ENCODE measurements at regions not wholly inside any gene's neighbourhood (a gene's known extent, or its start where the extent isn't known, plus 50 kb on each side); places are given as distances from the start of the nearest gene placed in this dataset.

GRCh38 chr2:81266106-81266505 lies 961.6 kb upstream of the LRRTM1 start:
- peak; percentile 64 for TF ChIP-seq CTCF (IDR thresholded peaks at IDR 0.05; ENCODE audit: poor library complexity, severe bottlenecking)
- no peak for DNase-seq (ENCODE audit: low spot score)

DNA sequence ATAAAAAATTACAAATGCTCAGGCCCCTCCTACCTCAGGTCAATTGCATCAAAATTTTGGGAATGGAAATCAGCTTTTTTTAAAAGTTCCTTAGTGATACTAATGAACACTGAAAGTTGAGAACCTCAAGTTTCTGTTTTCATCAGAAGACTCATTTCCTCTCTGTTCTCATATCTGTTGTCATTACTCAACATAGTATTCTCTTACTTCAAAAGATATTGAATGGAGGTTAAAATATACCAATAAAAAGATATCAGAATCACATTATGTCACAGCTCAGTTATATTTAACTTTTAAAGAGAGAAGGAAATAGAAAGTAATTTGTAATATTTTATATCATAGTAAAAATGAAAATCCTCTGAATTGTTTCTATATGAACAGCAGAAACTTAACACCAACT lies 959.4 kb upstream of the LRRTM1 start:
- H3K27ac ChIP-seq (ENCODE audit: poor library complexity, severe bottlenecking), result no peak overlapping the region
- no peak for TF ChIP-seq CTCF (IDR thresholded peaks at IDR 0.05; ENCODE audit: poor library complexity, severe bottlenecking)
- H3K4me3 ChIP-seq (ENCODE audit: severe bottlenecking), result no peak overlapping the region
- no peak for DNase-seq (ENCODE audit: low spot score)
- no peaks in the 10 kb centered on the region for H3K4me1 ChIP-seq (ENCODE audit: insufficient read depth, poor library complexity, severe bottlenecking)
- ATAC-seq (ENCODE audit: low read depth), result no peak
- no peaks in the 10 kb centered on the region for H3K27me3 ChIP-seq (ENCODE audit: insufficient read depth, poor library complexity, severe bottlenecking)
- no peaks in the 10 kb centered on the region for H3K9me3 ChIP-seq (ENCODE audit: severe bottlenecking)
- H3K36me3 ChIP-seq (ENCODE audit: low read depth), result no peaks in the 10 kb centered on the region

More at GRCh38 chr2:81266106-81266505, 961.6 kb upstream of the LRRTM1 start:
- H3K27me3 ChIP-seq (ENCODE audit: insufficient read depth, poor library complexity, severe bottlenecking), result no peaks in the 10 kb centered on the region
- no peak for ATAC-seq (ENCODE audit: low read depth)
- H3K27ac ChIP-seq (ENCODE audit: poor library complexity, severe bottlenecking), result no peak overlapping the region
- no peaks in the 10 kb centered on the region for H3K36me3 ChIP-seq (ENCODE audit: low read depth)
- H3K4me3 ChIP-seq (ENCODE audit: severe bottlenecking), result no peak overlapping the region
- no peaks in the 10 kb centered on the region for H3K9me3 ChIP-seq (ENCODE audit: severe bottlenecking)
- no peaks in the 10 kb centered on the region for H3K4me1 ChIP-seq (ENCODE audit: insufficient read depth, poor library complexity, severe bottlenecking)

DNA sequence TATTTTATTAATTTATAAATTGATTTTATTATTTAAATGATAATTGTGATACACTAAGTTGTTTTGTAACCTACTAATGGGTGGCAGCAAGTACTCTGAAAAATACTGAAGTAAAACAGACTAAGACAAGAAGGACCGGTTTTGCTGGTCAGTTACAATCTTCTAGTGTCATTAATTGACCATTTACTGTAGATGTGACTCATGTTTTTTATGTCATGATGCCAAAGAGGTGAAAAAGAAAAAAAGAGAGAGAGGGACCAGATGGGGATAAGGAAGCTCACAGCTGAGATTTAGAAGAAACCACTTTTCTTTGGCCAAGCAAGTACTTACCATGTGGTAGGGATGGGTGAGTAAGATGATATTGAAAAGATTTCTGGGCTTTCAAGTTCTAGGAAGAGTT lies 955.8 kb upstream of the LRRTM1 start:
- Histone ChIP-seq H3K36me3 (ENCODE audit: low read depth) (no peaks in the 10 kb centered on the region), H3K4me3 (ENCODE audit: severe bottlenecking) (no peak overlapping the region), H3K4me1 (ENCODE audit: insufficient read depth, poor library complexity, severe bottlenecking) (no peaks in the 10 kb centered on the region), H3K9me3 (ENCODE audit: severe bottlenecking) (no peaks in the 10 kb centered on the region), H3K27me3 (ENCODE audit: insufficient read depth, poor library complexity, severe bottlenecking) (no peaks in the 10 kb centered on the region), H3K27ac (ENCODE audit: poor library complexity, severe bottlenecking) (no peak overlapping the region)
- ATAC-seq (ENCODE audit: low read depth) (no peak), DNase-seq (ENCODE audit: low spot score) (no peak)
- TF ChIP-seq CTCF (IDR thresholded peaks at IDR 0.05; ENCODE audit: poor library complexity, severe bottlenecking), result no peak

GRCh38 chr2:81250270-81250669 lies 945.7 kb upstream of the LRRTM1 start:
- TF ChIP-seq CTCF (IDR thresholded peaks at IDR 0.05; ENCODE audit: poor library complexity, severe bottlenecking), result no peak
- no peak for ATAC-seq (ENCODE audit: low read depth)
- Histone ChIP-seq H3K9me3 (ENCODE audit: severe bottlenecking) (no peaks in the 10 kb centered on the region), H3K4me1 (ENCODE audit: insufficient read depth, poor library complexity, severe bottlenecking) (no peaks in the 10 kb centered on the region), H3K27me3 (ENCODE audit: insufficient read depth, poor library complexity, severe bottlenecking) (no peaks in the 10 kb centered on the region), H3K4me3 (ENCODE audit: severe bottlenecking) (no peak overlapping the region), H3K27ac (ENCODE audit: poor library complexity, severe bottlenecking) (no peak overlapping the region), H3K36me3 (ENCODE audit: low read depth) (no peaks in the 10 kb centered on the region)
- DNase-seq (ENCODE audit: low spot score), result no peak

- no peak for TF ChIP-seq CTCF (IDR thresholded peaks at IDR 0.05; ENCODE audit: poor library complexity, severe bottlenecking)
- no peaks in the 10 kb centered on the region for H3K27me3 ChIP-seq (ENCODE audit: insufficient read depth, poor library complexity, severe bottlenecking)
- DNase-seq (ENCODE audit: low spot score) (no peak), ATAC-seq (ENCODE audit: low read depth) (no peak)
- H3K4me3 ChIP-seq (ENCODE audit: severe bottlenecking), result no peak overlapping the region
- no peaks in the 10 kb centered on the region for H3K36me3 ChIP-seq (ENCODE audit: low read depth)
- H3K27ac ChIP-seq (ENCODE audit: poor library complexity, severe bottlenecking), result no peak overlapping the region
- no peaks in the 10 kb centered on the region for H3K4me1 ChIP-seq (ENCODE audit: insufficient read depth, poor library complexity, severe bottlenecking)
- H3K9me3 ChIP-seq (ENCODE audit: severe bottlenecking), result no peaks in the 10 kb centered on the region
Observed at GRCh38 chr2:81249152-81249551, 944.6 kb upstream of the LRRTM1 start.

Measured in RWPE2 (cell line).